GM20431 (cell line): ENCODE measurements at regions not wholly inside any gene's neighbourhood (a gene's known extent, or its start where the extent isn't known, plus 50 kb on each side); places are given as distances from the start of the nearest gene placed in this dataset.
"Not testable (repeated sequence)": the region's sequence is repeated elsewhere in the genome, so short reads cannot be mapped to it uniquely, and the experiment has no call there.

Source experiments
- in situ Hi-C: fragments of 300-500 bp; cut with MseI, MboI; formaldehyde crosslinking; loops from one replicate; pipeline ENCODE4 v1.15.0; 2020; ENCODE audit warnings: low sequenced_read_pairs; ENCODE audit not compliant: unreplicated experiment

DNA sequence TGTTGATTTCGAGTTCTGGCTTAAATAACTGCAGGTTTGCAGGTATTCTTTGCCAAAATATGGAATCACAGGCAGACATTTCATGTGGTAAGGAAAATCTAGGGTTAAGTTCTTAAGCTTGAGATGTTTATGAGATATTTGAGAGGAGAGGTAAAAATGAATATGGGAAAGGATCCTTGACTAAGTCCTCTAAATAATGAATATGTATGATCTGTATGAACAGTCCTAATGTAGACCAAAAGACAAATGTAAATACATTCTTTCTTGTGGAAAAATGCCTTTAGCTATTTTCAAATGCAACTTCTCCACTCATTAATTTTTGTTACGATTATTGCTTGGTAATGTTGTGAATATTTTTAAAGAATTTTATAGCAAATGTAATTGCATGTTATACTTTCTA is 1632.6 kb downstream of the SUCLG1 start:
- in situ Hi-C loops, result no loop called here

- in situ Hi-C loops, result no loop called here
Observed at GRCh38 chr2:82825410-82826090, 1633.5 kb downstream of the SUCLG1 start.

- in situ Hi-C loops, result no loop called here
Observed at GRCh38 chr2:82823892-82824291, 1635.2 kb downstream of the SUCLG1 start.

DNA sequence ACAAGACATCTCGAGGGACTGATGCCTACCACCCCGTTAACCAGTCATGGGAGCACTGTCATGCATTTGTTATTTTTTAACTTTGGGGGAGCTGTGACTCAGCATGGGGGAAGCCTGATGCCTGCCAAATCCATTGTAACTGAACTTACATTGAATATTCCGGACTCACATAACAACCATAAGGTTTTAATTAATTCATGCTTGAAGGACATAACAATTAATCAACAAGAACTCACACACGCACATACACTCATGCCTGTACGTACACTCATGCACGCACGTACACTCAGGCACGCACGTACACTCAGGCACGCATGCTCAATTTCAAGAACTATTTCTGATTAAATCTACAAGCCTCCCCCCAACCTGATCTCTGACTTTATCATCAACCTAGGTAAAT is 1639.1 kb downstream of the SUCLG1 start:
- in situ Hi-C loops, result no loop called here

DNA sequence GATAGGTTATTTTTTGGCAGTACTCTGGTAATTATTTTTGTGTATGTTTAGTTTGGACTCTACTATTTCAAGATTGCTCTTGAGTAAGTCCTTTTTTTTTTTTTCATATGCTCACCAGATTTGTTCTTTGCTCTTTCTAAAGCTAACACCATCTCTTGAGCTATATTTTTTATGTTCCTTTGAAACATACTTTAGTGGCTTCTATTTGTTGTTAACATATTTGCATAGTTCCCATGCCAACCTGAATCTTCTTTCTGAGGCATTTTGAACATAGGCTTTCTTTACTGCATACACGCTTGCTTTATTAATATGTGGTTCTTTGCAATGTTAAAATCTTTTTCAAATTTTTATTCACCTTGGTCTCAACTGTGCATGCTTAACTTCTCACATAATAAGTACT is 1644.9 kb downstream of the SUCLG1 start:
- in situ Hi-C loops, result no loop called here

DNA sequence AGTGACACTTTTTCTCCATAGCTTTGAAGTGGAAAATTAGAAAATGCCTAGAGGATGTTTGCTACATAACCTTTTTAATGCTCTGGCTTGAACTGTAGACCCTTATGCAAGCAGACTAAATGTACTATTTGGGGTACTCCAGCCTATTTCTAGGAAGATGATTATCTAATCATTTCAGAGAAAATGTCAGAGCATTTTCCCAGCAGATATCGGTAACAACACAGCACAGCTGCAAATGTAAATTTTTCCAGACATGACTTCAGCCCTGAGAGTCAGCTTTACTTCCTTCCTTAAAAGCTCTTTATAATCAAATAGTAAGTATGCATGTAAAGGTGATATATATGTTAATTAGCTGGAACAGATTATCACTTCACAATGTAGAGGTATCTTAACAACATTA is 1647.1 kb downstream of the SUCLG1 start:
- in situ Hi-C loops, result no loop called here

DNA sequence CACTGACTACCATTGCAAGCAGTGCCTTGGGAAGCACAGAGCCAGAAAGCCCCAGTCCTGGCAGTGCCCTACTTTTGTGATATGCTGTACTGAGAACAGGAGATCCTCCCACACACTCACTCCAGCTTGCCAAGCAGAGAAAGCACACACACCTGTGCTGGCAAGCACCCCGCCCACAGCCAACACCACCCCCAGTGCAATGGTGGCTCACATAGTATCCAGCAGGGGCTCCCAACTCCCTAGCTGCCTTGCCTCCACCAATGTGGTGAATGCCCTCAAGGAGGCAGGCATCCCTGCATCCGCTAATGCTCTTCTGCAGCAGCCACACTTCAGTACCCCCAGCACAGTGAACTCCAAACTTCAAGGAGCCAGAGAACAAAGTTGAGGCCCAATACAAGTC is 1655.8 kb downstream of the SUCLG1 start:
- in situ Hi-C loops, result no loop called here

GRCh38 chr2:82797469-82797868 is 1661.6 kb downstream of the SUCLG1 start:
- in situ Hi-C loops, result no loop called here

- in situ Hi-C loops, result no loop called here
Observed at GRCh38 chr2:82796132-82796531, 1662.9 kb downstream of the SUCLG1 start.

GRCh38 chr2:82795446-82795845 is 1663.6 kb downstream of the SUCLG1 start:
- in situ Hi-C loops, result no loop called here

GRCh38 chr2:82793711-82794435 is 1665.2 kb downstream of the SUCLG1 start:
- in situ Hi-C loops, result no loop called here

GRCh38 chr2:82792316-82792715 is 1666.8 kb downstream of the SUCLG1 start:
- in situ Hi-C loops, result no loop called here

GRCh38 chr2:82790206-82791021 is 1668.7 kb downstream of the SUCLG1 start:
- in situ Hi-C loops, result no loop called here

GRCh38 chr2:82789851-82790205 is 1669.3 kb downstream of the SUCLG1 start:
- in situ Hi-C loops, result no loop called here

- in situ Hi-C loops, result no loop called here
Observed at GRCh38 chr2:82781176-82781915, 1677.7 kb downstream of the SUCLG1 start.

GRCh38 chr2:82780050-82780449 is 1679.0 kb downstream of the SUCLG1 start:
- in situ Hi-C loops, result no loop called here

DNA sequence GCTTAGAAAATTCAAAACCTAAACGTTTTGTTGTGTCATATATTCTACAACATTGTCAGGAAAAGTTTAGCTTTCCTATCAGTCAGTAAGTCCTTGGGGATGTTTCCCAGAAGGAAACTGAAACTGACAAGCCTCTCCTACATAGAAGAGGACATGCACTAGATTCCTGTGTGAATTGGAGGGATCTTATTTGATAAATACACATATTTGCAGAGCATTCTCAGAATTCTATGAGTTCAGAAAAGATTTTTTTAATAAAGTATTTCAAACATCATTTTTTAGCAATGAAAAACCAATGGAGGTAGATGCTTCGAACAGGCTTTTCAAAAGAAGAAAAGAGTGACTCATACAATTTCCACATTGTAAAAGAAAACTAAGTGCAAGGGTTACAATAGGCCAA is 1706.7 kb downstream of the SUCLG1 start:
- in situ Hi-C loops, result no loop called here

- in situ Hi-C loops, result no loop called here
Observed at GRCh38 chr2:82748653-82749052, 1710.4 kb downstream of the SUCLG1 start.

- in situ Hi-C loops, result no loop called here
Observed at GRCh38 chr2:82740527-82740926, 1718.6 kb downstream of the SUCLG1 start.

GRCh38 chr2:82737965-82738364 is 1721.1 kb downstream of the SUCLG1 start:
- in situ Hi-C loops, result not testable (repeated sequence)
